HL-60 (cell line): ENCODE measurements at regions not wholly inside any gene's neighbourhood (a gene's known extent, or its start where the extent isn't known, plus 50 kb on each side); places are given as distances from the start of the nearest gene placed in this dataset.
"Not testable (repeated sequence)": the region's sequence is repeated elsewhere in the genome, so short reads cannot be mapped to it uniquely, and the experiment has no call there.

Experiments used
- DNase-seq, 2 experiments: peaks; one replicate each; pipeline ENCODE4 v3.0.0-alpha.2; 2010 to 2020; ENCODE audit warnings: low read depth in 1 of 2, low spot score in 1 of 2
- H3K27ac ChIP-seq: fragments of 250-450 bp; sonication (Bioruptor Pico); replicated peaks from 2 replicates; pipeline ENCODE4 v1.5.1; 2020; ENCODE audit warnings: mild to moderate bottlenecking, moderate library complexity
- H3K27me3 ChIP-seq: fragments of 250-450 bp; sonication (Bioruptor Pico); 2 replicates; pipeline ENCODE4 v1.5.1; 2021; ENCODE audit warnings: mild to moderate bottlenecking, moderate library complexity; ENCODE audit not compliant: insufficient read depth, poor library complexity, severe bottlenecking
- H3K4me3 ChIP-seq: replicated peaks from 2 replicates; pipeline ENCODE4 v1.5.1; 2011; ENCODE audit warnings: mild to moderate bottlenecking, control low read depth, low read length; ENCODE audit not compliant: insufficient read depth
- GABPA ChIP-seq: IDR thresholded peaks from 2 replicates; pipeline ENCODE4 v1.6.1; 2012; ENCODE audit warnings: low read depth
- POLR2AphosphoS5 ChIP-seq: IDR thresholded peaks from 2 replicates; pipeline ENCODE4 v1.6.1; 2012; ENCODE audit warnings: low read depth
- SPI1 ChIP-seq: IDR thresholded peaks from 2 replicates; pipeline ENCODE4 v1.6.1; 2012; ENCODE audit warnings: low read depth, mild to moderate bottlenecking, borderline replicate concordance
- TF ChIP-seq, protein P1 (sequence below): IDR thresholded peaks from one replicate; pipeline ENCODE4 v1.5.1; 2011; ENCODE audit warnings: low read length, control low read depth, inconsistent platforms; ENCODE audit not compliant: insufficient read depth
- TF ChIP-seq, protein P2 (sequence below): IDR thresholded peaks from 2 replicates; pipeline ENCODE4 v1.6.1; 2012; ENCODE audit warnings: low read depth; ENCODE audit not compliant: insufficient replicate concordance

DNA sequence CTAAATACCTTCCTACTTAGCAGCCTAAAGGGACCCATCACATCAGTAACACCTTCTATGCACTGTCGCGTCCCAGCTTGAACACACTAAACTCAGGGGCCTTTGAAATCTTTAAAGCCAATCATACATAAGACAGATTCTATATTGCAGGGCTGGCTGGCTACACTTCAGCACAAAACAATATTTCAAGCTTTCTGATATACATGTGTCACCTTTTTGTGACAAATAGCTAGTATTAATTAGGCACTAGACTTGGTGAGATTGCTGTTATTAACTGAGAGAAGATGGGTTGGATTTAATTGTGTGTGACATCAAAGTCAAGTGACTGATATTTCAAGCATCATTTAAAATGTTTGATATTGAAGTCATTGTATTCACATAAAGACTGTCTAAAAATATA, 148.4 kb downstream of the ZIC4 start:
- Histone ChIP-seq H3K27ac (no peak overlapping the region), H3K4me3 (no peak overlapping the region), H3K27me3 (no peaks in the 10 kb centered on the region)
- no peak for DNase-seq
- TF ChIP-seq, protein P1, sequence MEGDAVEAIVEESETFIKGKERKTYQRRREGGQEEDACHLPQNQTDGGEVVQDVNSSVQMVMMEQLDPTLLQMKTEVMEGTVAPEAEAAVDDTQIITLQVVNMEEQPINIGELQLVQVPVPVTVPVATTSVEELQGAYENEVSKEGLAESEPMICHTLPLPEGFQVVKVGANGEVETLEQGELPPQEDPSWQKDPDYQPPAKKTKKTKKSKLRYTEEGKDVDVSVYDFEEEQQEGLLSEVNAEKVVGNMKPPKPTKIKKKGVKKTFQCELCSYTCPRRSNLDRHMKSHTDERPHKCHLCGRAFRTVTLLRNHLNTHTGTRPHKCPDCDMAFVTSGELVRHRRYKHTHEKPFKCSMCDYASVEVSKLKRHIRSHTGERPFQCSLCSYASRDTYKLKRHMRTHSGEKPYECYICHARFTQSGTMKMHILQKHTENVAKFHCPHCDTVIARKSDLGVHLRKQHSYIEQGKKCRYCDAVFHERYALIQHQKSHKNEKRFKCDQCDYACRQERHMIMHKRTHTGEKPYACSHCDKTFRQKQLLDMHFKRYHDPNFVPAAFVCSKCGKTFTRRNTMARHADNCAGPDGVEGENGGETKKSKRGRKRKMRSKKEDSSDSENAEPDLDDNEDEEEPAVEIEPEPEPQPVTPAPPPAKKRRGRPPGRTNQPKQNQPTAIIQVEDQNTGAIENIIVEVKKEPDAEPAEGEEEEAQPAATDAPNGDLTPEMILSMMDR: no peak

DNA sequence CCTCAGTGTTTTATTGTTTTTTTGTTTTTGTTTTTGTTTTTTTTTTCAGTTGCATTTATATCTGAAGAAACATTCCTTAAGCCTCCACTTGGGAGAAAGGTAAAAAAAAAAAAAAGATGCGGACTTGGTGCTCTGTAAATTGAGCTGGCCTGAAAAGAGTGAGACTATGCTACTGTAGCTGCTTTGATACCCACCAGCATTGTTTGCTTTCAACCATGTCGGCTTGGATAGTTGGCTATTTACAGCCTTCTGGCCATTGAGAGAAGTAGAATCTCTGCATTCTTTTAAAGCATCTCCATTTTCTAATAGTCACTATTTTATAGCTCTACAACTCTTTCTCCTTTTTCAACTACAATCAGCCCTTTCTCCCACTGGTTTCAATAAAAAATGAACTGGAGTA, 149.6 kb downstream of the ZIC4 start:
- TF ChIP-seq POLR2AphosphoS5 (no peak), SPI1 (no peak), GABPA (no peak)
- TF ChIP-seq, protein P2, sequence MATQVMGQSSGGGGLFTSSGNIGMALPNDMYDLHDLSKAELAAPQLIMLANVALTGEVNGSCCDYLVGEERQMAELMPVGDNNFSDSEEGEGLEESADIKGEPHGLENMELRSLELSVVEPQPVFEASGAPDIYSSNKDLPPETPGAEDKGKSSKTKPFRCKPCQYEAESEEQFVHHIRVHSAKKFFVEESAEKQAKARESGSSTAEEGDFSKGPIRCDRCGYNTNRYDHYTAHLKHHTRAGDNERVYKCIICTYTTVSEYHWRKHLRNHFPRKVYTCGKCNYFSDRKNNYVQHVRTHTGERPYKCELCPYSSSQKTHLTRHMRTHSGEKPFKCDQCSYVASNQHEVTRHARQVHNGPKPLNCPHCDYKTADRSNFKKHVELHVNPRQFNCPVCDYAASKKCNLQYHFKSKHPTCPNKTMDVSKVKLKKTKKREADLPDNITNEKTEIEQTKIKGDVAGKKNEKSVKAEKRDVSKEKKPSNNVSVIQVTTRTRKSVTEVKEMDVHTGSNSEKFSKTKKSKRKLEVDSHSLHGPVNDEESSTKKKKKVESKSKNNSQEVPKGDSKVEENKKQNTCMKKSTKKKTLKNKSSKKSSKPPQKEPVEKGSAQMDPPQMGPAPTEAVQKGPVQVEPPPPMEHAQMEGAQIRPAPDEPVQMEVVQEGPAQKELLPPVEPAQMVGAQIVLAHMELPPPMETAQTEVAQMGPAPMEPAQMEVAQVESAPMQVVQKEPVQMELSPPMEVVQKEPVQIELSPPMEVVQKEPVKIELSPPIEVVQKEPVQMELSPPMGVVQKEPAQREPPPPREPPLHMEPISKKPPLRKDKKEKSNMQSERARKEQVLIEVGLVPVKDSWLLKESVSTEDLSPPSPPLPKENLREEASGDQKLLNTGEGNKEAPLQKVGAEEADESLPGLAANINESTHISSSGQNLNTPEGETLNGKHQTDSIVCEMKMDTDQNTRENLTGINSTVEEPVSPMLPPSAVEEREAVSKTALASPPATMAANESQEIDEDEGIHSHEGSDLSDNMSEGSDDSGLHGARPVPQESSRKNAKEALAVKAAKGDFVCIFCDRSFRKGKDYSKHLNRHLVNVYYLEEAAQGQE: no peak
- TF ChIP-seq, protein P1: no peak
- H3K4me3 ChIP-seq: no peak overlapping the region
- H3K27ac ChIP-seq: no peak overlapping the region
- DNase-seq: no peak
- H3K27me3 ChIP-seq: no peaks in the 10 kb centered on the region

DNA sequence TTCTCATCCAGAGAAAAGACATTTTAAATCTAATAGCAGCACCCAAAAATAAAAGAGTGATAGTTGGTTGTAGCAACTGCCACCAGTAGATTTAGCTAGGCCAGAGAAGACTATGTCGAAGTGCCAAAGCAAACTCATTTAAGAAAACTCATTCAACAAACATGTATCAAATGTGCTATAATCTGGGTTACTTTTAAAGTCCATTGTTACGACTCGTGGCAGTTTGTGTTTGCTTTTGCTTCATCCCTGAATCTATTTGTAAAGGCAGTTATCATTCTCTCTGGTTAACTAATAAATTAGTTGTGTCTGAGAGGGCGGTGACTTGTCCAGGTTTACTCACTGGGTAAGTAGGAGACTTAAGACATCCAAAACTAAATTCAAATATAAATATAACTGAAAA, 159.4 kb downstream of the ZIC4 start:
- Histone ChIP-seq H3K27ac (no peak overlapping the region), H3K27me3 (no peaks in the 10 kb centered on the region), H3K4me3 (no peak overlapping the region)
- TF ChIP-seq SPI1: no peak
- TF ChIP-seq, protein P1: no peak
- TF ChIP-seq, protein P2: no peak
- no peak for TF ChIP-seq GABPA
- no peak for TF ChIP-seq POLR2AphosphoS5
- no peak for DNase-seq

DNA sequence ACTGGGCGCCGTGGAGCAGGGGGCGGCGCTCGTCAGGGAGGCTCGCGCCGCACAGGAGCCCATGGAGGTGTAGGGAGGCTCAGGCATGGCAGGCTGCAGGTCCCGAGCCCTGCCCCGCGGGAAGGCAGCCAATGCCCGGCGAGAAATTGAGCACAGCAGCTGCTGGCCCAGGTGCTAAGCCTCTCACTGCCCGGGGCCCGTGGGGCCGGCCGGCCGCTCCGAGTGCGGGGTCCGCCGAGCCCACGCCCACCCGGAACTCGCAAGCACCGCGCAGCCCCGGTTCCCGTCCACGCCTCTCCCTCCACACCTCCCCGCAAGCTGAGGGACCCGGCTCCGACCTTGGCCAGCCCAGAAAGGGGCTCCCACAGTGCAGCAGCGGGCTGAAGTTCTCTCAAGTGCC, 160.7 kb downstream of the ZIC4 start:
- not testable (repeated sequence) for H3K27me3 ChIP-seq, H3K27ac ChIP-seq, H3K4me3 ChIP-seq, DNase-seq

DNA sequence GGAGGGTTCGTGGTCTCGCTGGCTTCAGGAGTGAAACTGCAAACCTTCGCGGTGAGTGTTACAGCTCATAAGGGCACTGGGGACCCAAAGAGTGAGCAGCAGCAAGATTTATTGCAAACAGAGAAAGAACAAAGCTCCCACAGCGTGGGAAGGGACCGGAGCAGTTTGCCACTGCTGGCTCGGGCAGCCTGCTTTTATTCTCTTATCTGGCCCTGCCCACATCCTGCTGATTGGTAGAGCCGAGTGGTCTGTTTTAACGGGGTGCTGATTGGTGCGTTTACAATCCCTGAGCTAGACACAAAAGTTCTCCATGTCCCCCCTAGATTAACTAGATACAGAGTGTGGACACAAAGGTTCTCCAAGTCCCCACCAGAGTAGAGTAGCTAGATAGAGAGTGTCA, 161.3 kb downstream of the ZIC4 start:
- H3K4me3 ChIP-seq, H3K27me3 ChIP-seq, DNase-seq, H3K27ac ChIP-seq: not testable (repeated sequence)
